ENCODE measurements at regions not wholly inside any gene's neighbourhood (a gene's known extent, or its start where the extent isn't known, plus 50 kb on each side); places are given as distances from the start of the nearest gene placed in this dataset.

- Histone ChIP-seq H3K27ac (no peak overlapping the region), H3K4me3 (no peak overlapping the region)
- TF ChIP-seq CTCF (IDR thresholded peaks at IDR 0.05), result no peak
- DNase-seq (ENCODE audit: low spot score), result no peak
Measured at GRCh38 chr3:168824107-168824506, 728.4 kb upstream of the GOLIM4 start.

GRCh38 chr3:168823466-168823865 lies 727.7 kb upstream of the GOLIM4 start:
- TF ChIP-seq CTCF (IDR thresholded peaks at IDR 0.05), result no peak
- no peak for DNase-seq (ENCODE audit: low spot score)
- no peak overlapping the region for H3K27ac ChIP-seq
- H3K4me3 ChIP-seq, result no peak overlapping the region

- Histone ChIP-seq H3K27ac (no peak overlapping the region), H3K4me3 (no peak overlapping the region)
- no peak for DNase-seq (ENCODE audit: low spot score)
- no peak for TF ChIP-seq CTCF (IDR thresholded peaks at IDR 0.05)
Measured at GRCh38 chr3:168820810-168821415, 725.2 kb upstream of the GOLIM4 start.

- no peak overlapping the region for H3K4me3 ChIP-seq
- TF ChIP-seq CTCF (IDR thresholded peaks at IDR 0.05), result no peak
Measured at GRCh38 chr3:168817177-168817576, 721.5 kb upstream of the GOLIM4 start.

GRCh38 chr3:168815946-168816345 lies 720.2 kb upstream of the GOLIM4 start:
- H3K27ac ChIP-seq, result no peak overlapping the region
- H3K4me3 ChIP-seq, result no peak overlapping the region
- no peak for TF ChIP-seq CTCF (IDR thresholded peaks at IDR 0.05)
- DNase-seq (ENCODE audit: low spot score), result no peak

More at GRCh38 chr3:168817177-168817576, 721.5 kb upstream of the GOLIM4 start:
- DNase-seq (ENCODE audit: low spot score), result no peak
- no peak overlapping the region for H3K27ac ChIP-seq

- Histone ChIP-seq H3K27ac (no peak overlapping the region), H3K4me3 (no peak overlapping the region)
- TF ChIP-seq CTCF (IDR thresholded peaks at IDR 0.05), result no peak
- DNase-seq (ENCODE audit: low spot score), result no peak
Measured at GRCh38 chr3:168813225-168813802, 717.6 kb upstream of the GOLIM4 start.

- Histone ChIP-seq H3K27ac (no peak overlapping the region), H3K4me3 (no peak overlapping the region)
- DNase-seq (ENCODE audit: low spot score), result no peak
- TF ChIP-seq CTCF (IDR thresholded peaks at IDR 0.05), result no peak
Measured at GRCh38 chr3:168812234-168812633, 716.5 kb upstream of the GOLIM4 start.

Measured in coronary artery (tissue), 2 donors.